ENCODE measurements at regions not wholly inside any gene's neighbourhood (a gene's known extent, or its start where the extent isn't known, plus 50 kb on each side); places are given as distances from the start of the nearest gene placed in this dataset.

DNA sequence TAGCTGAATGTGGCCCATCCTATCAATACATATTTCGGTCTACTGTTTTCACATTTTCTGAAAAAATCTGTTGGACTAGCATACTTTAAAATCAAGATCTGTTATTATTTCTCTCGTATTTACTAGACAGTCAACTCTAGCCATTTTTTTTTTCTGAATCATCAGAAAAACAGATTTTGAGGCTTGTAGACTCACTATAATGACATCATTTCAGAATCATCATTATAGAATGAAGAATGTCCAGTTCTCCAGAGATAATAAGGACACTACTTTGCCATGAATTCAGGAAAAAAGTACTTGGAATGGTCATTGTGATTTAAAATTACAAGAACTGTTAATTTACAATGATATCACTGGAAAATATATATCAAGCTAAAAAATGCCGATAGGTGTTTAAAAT lies 589.8 kb downstream of the KCNH5 start:
- TF ChIP-seq, protein P1, sequence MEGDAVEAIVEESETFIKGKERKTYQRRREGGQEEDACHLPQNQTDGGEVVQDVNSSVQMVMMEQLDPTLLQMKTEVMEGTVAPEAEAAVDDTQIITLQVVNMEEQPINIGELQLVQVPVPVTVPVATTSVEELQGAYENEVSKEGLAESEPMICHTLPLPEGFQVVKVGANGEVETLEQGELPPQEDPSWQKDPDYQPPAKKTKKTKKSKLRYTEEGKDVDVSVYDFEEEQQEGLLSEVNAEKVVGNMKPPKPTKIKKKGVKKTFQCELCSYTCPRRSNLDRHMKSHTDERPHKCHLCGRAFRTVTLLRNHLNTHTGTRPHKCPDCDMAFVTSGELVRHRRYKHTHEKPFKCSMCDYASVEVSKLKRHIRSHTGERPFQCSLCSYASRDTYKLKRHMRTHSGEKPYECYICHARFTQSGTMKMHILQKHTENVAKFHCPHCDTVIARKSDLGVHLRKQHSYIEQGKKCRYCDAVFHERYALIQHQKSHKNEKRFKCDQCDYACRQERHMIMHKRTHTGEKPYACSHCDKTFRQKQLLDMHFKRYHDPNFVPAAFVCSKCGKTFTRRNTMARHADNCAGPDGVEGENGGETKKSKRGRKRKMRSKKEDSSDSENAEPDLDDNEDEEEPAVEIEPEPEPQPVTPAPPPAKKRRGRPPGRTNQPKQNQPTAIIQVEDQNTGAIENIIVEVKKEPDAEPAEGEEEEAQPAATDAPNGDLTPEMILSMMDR (IDR thresholded peaks at IDR 0.05) = no peak
- TF ChIP-seq POLR2A (IDR thresholded peaks at IDR 0.05) = no peak

Measured in testis (tissue), 2 donors.